T-helper 1 cell treated with Interleukin-12 subunit alpha and Interleukin-12 subunit beta and Interleukin-4 antibody, amounts not matched to agents 30 ng/mL and 1 ng/mL, for 36 hours (primary cell): ENCODE measurements at regions not wholly inside any gene's neighbourhood (a gene's known extent, or its start where the extent isn't known, plus 50 kb on each side); places are given as distances from the start of the nearest gene placed in this dataset.

Source experiments
- intact Hi-C: fragments of 100-400 bp; cut with micrococcal nuclease; formaldehyde crosslinking; loops from one replicate; pipeline ENCODE4 v1.15.1; 2024

DNA sequence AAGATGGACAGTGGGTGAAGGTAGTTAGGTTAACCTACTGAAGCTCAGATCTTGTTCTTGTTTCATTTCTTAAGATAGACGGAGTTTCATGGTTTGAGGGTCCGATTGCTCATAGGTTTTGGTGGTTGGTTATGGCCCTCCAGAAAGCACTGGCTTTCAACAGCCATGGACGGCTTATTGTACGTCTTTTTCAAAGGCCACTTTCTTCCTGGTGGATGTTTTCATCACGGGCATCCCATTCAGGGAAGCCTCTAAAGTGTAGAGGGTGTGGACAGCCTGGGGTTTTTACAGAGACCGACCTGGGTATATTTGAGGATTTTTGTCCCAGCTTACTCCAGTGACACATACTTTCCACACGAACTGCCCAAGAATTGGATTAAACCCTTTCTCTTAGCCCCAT is 132.7 kb upstream of the ONECUT1 start:
- intact Hi-C loops = no loop called here

DNA sequence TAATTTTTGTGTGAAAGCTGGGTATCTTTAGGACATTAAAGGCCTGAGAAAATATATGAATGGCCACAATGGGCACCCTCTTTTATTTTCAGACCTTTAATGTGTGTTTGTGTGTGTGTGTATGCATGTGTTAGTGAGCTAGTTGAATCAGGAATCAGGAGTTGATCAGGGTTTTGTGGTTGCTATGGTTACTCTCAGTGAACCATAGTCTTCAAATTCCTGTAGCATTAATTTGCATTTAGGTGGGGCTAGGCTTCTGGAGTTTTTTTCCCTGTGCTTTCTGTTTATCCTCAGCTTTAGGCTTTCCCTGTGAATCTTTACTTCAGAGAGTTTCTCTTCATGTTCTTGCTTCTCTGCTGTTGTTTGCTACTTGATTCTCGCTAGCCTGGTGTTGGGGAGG is 122.0 kb upstream of the ONECUT1 start:
- intact Hi-C loops = no loop called here

DNA sequence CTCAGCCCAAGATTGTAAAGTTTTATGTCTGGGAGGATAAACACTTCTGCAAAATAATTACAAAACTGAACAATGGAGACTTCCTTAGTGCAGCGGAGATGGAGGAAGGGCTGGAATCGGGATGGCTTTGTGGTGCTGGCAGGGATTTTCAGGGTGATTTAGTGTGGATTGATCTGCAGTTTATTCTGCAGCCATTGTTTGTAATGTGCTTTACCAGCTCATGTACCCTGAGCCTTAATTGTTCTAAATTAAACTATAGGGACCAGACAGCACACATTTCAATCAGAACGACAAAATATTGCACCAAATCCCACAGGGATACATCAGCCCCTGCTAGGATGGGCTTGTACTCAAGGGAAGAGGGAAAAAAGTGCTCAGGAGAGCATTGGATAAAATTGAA is 103.2 kb upstream of the ONECUT1 start:
- intact Hi-C loops = no loop called here

DNA sequence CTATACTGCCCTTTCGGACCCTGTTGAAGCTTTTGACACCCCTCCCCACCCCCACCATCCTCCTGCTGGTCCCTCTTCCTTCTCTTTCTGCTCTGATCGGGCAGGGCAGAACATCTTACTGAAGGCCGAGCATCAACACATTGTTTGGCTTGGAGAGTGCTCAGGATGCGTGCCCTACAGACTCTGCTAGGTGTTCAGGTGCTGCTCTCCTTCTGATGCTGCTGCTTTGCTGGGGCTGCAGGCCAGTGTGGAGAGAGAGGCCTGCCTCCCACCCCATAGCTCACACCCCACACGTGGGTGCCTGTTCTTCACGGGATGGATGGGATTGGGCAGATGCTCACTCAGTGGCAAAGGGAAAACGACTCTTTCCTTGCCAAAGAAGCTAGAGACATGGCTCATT is 89.8 kb upstream of the ONECUT1 start:
- intact Hi-C loops = no loop called here

DNA sequence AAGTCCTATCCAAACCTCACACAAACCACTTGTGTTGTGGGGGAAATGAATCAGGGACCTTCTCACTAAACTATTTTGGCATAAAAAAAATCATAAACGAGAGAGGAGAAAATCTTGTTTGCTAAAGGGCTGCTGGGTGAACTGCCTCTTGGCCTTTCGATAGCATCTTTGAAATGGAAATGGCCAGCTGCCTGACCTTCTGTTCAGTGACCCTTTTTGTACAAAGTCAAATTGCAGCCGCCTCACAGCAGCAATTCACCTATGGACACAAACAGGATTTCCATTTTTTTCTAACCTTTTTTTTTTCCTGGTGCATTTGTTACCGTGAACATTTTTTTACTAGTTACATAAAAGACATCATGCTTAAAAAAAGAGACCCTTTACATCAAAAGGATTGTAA is 89.0 kb upstream of the ONECUT1 start:
- intact Hi-C loops = no loop called here

DNA sequence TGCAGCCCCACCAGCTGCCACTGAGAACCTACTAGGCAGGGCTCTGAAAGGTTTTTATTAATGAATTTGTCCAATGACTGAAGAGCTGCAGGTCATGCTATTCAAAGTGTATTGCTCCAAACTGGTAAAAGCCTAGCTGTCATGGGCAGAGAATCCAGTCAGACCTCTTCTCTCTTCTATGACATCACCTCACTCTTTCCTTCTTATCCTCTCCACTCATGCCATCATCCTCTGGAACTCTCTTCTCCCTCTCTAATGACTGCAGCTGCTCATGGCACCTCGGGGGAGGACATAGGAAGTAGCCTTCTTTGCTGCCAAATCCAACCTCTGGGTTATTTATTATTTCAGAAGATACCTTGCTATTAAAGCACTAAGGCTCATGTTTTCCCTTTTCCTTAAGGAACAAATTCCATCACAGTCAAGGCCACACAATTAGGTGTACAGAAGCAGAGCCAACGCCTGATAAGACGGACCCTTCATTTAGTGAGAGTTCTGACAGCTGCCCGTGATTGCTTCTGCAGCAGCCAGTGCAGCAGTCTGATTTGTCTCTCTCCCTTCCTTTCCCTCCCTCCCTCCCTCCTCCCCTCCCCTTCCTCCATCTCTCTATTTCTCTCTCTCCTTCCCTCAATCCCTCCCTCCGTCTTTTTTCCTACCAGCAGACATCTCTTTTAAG is 87.0 kb upstream of the ONECUT1 start:
- intact Hi-C loops = no loop called here

DNA sequence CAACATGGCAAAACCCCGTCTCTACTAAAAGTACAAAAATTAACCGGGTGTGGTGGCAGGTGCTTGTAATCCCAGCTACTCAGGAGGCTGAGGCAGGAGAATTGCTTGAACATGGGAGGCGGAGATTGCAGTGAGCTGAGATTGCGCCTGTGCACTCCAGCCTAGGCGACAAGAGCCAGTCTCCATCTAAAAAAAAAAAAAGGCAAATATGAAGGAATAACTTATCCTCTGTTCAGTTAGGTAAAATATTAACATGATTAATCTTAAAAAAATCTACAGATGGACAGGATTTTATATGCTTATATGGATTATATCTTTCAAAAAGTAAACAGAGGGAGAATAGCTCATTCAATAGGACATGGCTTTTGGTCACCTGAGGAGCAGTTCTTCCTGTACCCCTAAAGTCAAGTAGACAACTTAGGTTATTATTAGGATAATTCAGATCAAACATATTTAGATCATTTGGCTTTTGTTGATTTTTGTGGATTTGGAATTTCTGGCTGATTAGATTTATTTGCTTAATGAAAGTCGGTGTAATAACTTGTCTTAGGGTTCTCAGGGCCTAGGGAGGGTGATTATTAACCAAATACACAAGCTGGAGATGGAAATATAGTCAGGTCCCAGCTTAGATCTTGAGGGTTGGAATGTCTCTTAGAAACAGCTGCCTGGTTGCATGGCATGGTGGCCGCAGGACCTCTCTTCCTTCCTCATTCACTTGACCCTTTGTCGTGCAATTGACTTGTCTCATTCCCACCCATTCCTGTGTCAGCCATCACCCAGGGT is 82.1 kb upstream of the ONECUT1 start:
- intact Hi-C loops = no loop called here

DNA sequence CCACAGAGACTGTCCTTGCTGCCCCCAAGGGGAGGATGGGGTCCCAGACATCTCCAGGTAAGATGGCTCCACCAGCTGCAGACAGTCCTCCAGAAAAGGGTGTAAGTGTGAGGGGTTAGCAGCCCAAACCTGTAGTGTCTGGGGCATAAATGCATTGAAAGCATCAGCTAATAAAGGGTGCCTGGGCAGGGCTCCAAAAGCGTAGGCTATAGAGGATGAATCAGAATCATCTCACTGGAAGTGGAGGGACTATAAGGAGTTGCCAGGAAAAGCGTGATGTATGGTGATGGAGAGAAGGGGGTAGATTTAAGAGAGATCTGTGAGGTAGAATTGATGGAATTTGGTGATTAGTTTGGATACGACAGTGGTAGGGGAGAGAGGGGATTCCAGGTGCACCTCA is 79.9 kb upstream of the ONECUT1 start:
- intact Hi-C loops = no loop called here

DNA sequence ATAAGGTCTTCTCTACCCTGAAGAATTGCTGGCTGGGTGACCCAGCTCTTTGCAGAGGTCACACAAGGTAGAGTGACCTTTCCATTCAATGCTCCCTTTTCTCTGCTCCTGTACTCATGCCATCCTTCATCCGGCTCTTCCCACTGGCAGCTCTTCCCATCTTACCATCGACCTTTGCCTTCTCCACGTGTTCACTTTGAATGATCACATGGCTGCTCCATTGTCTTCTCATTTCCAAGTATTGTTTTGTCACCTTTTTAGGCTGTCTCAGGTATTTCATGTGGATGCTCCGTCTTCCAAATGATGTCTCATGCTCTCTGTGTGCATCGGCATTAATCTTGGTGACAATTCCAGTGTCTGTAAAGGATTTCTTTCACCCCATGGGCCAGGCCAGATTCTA is 76.6 kb upstream of the ONECUT1 start:
- intact Hi-C loops = no loop called here

DNA sequence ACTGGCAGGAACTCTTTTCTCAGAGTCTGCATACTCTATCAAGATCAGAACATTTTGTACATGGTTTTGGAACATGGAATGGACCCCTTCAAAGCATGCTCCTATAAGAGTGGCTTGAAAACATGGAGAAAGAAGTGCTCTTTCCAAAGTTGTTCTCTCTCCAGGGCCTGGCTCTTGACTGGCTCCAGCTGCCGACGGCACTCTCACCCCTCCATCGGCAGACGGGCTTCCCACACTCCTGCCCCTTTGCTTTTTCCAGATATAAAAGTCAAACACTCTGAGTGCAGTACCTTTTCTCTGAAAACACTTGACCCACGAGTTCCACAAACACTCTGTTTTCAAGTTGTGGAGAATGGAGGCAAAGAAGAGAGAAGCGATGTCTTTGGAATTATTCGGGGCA is 72.5 kb upstream of the ONECUT1 start:
- intact Hi-C loops = no loop called here

DNA sequence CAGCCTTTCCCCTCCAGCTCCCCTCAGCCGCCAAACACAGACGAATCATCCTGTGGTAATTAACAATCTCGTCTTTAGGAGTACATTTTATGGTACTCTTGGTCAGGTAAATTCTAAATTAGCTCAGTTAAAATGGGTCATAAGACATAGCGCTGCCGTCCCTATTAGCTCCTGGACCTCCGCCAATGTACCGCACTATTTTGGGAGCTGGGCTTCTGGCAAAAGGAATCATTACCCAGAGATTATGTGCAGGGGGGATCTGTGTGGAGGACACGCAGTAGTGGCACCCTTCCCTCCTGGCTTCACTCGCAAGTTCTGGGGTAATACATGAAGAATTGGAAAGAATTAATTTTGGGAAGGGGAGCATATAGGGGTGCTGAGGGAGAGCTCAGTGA is 68.6 kb upstream of the ONECUT1 start:
- intact Hi-C loops = no loop called here

DNA sequence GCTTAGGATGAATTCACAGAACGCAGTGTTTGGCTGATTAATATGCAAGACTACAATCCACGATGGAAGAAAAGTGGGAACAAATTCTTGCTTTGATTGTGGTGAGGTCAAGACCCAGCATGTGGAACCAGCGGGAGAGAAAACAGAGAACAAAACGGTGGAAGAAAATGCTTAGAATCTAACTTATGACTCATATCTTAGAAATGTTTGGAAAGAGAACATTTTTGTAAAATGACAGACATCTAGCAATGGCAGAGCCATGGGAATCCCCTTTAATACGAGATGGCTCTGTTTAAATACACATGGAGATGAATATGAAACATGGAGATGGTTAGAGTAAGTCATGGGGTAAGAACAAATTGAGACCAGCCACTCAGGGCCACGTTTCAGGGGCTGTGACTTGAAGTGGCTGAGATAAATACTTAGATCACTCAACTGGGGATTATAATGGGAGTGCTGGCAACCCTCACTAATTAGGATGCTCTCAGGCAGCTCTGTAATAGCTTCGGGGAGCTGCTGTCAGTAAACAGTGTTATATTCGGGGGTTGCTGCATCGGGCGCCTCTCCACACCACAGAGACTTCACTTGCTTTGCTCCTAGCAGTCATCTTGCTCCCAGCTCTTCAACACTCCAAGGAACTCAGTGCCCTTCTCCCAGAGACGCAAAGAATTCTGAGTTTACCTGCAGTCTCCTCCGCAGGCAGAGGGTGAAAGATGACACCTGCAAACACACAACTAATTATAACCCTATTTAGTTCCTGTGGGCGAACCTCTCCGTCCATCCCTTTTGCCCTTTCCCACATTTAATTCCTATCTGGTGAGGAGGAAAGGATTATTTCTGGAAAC is 68.0 kb upstream of the ONECUT1 start:
- intact Hi-C loops = no loop called here

DNA sequence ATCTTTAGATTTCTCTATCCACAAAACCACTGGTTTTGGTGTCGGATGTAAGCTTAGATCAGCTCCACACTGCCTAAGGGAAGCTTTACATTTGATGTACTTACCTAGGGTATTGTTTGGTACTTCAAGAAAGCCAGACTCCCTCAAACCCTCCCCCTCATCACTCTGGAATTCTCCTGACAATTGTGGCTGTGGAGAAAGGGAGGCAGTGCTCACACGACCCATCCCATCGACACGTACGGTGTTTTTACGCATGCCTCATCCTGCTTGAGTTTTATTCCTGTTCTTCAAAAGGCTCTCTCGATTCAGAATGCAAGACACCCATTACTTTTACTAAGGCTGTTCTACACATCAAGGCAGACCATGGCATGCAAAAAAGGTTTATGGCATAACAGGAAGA is 67.3 kb upstream of the ONECUT1 start:
- intact Hi-C loops = no loop called here

DNA sequence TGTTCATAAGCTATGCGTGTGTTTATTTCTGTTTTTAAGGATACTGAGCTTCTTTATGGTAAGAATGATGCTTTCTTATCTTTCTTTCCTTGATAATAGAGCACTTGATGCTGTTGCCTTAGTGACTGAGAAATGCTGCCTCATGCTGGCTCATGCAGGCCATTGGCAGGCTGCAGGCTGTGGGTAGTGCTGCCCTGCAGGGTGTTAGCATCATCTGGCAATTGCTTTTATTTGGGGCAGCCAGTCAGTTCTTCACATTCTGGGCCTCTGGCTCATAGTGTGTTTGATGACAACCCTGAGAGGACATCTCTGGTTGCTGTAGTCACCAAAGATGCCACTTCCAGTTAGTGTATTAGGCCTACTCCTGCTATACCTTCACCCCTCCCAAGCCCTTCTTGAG is 66.2 kb upstream of the ONECUT1 start:
- intact Hi-C loops = no loop called here

DNA sequence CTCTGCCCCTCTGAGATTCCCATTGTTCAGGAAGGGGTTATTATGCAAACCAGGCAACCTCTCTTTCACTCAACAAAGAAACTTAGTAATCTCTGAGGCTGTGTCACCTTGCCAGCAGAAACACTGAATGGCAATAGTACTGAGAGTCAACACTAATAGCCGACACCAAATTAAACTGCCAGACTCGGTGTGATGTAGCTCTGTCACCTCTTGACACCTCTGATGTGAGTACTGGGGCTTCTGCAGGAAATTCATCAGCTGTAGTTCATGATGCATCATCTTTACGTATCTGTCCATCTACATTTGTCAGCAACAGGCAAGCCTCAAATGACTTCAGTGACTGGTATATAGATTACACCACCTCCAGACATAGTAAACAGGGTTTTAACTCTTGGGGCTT is 65.0 kb upstream of the ONECUT1 start:
- intact Hi-C loops = no loop called here

DNA sequence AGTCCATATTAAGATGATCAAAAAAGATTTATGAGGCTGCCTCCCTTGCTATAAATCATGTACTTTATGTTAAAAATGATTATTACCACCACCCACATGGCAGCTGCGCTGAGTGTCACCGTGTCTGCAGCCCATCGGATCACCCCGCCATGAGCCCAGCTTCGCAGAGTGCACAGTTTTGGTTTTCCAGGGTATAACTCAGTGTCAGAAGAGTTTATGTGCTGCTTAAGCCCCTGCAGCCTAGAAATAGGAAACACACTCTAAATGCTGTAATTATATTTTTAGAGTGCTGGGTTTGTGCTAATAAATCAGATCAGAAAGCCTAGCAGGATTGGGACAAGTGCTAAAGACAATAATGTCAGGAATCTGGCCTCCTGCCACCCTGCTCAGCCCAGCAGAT is 54.7 kb upstream of the ONECUT1 start:
- intact Hi-C loops = no loop called here
